ENCODE measurements at regions not wholly inside any gene's neighbourhood (a gene's known extent, or its start where the extent isn't known, plus 50 kb on each side); places are given as distances from the start of the nearest gene placed in this dataset.

GRCh38 chr1:195898373-195898772 lies 709.9 kb downstream of the KCNT2 start:
- no peaks in the 10 kb centered on the region for H3K27me3 ChIP-seq
- no peak overlapping the region for H3K27ac ChIP-seq
- H3K4me3 ChIP-seq, result no peak overlapping the region
- no peaks in the 10 kb centered on the region for H3K36me3 ChIP-seq
- TF ChIP-seq POLR2A (IDR thresholded peaks at IDR 0.05), result no peak
- TF ChIP-seq CTCF (IDR thresholded peaks at IDR 0.05), result no peak
- no peaks in the 10 kb centered on the region for H3K9me3 ChIP-seq
- no peaks in the 10 kb centered on the region for H3K4me1 ChIP-seq
- DNase-seq, result no peak

- Histone ChIP-seq H3K4me3 (no peak overlapping the region), H3K27me3 (no peaks in the 10 kb centered on the region), H3K9me3 (no peaks in the 10 kb centered on the region), H3K27ac (no peak overlapping the region), H3K36me3 (no peaks in the 10 kb centered on the region), H3K4me1 (no peaks in the 10 kb centered on the region)
- DNase-seq, result no peak
- TF ChIP-seq POLR2A (IDR thresholded peaks at IDR 0.05), result no peak
- TF ChIP-seq CTCF (IDR thresholded peaks at IDR 0.05), result no peak
Observed at GRCh38 chr1:195897076-195897475, 711.2 kb downstream of the KCNT2 start.

GRCh38 chr1:195894411-195894810 lies 713.8 kb downstream of the KCNT2 start:
- Histone ChIP-seq H3K27ac (no peak overlapping the region), H3K36me3 (no peaks in the 10 kb centered on the region), H3K4me1 (no peaks in the 10 kb centered on the region), H3K9me3 (no peaks in the 10 kb centered on the region), H3K4me3 (no peak overlapping the region), H3K27me3 (no peaks in the 10 kb centered on the region)
- TF ChIP-seq CTCF (IDR thresholded peaks at IDR 0.05), result no peak
- TF ChIP-seq POLR2A (IDR thresholded peaks at IDR 0.05), result no peak
- DNase-seq, result no peak

GRCh38 chr1:195886000-195886399 lies 722.2 kb downstream of the KCNT2 start:
- no peak overlapping the region for H3K4me3 ChIP-seq
- no peaks in the 10 kb centered on the region for H3K9me3 ChIP-seq
- no peaks in the 10 kb centered on the region for H3K4me1 ChIP-seq
- no peak overlapping the region for H3K27ac ChIP-seq
- no peaks in the 10 kb centered on the region for H3K36me3 ChIP-seq
- DNase-seq, result no peak
- TF ChIP-seq POLR2A (IDR thresholded peaks at IDR 0.05), result no peak
- H3K27me3 ChIP-seq, result no peaks in the 10 kb centered on the region

- Histone ChIP-seq H3K4me3 (no peak overlapping the region), H3K36me3 (no peaks in the 10 kb centered on the region), H3K27me3 (no peaks in the 10 kb centered on the region), H3K4me1 (no peaks in the 10 kb centered on the region), H3K27ac (no peak overlapping the region), H3K9me3 (no peaks in the 10 kb centered on the region)
- no peak for DNase-seq
- TF ChIP-seq POLR2A (IDR thresholded peaks at IDR 0.05) (no peak), CTCF (IDR thresholded peaks at IDR 0.05) (no peak)
Observed at GRCh38 chr1:195878478-195878877, 729.8 kb downstream of the KCNT2 start.

- H3K4me3 ChIP-seq, result no peak overlapping the region
- DNase-seq, result no peak
- TF ChIP-seq POLR2A (IDR thresholded peaks at IDR 0.05), result no peak
- TF ChIP-seq CTCF (IDR thresholded peaks at IDR 0.05), result no peak
Observed at GRCh38 chr1:195876792-195877191, 731.4 kb downstream of the KCNT2 start.

More at GRCh38 chr1:195876792-195877191, 731.4 kb downstream of the KCNT2 start:
- Histone ChIP-seq H3K27me3 (no peaks in the 10 kb centered on the region), H3K27ac (no peak overlapping the region), H3K9me3 (no peaks in the 10 kb centered on the region), H3K4me1 (no peaks in the 10 kb centered on the region), H3K36me3 (no peaks in the 10 kb centered on the region)
